Aorta (tissue), 5 donors: ENCODE measurements at regions not wholly inside any gene's neighbourhood (a gene's known extent, or its start where the extent isn't known, plus 50 kb on each side); places are given as distances from the start of the nearest gene placed in this dataset.

Source experiments
- ATAC-seq: fragments of 200-7000 bp; cut with Tn5 transposase; one replicate; pipeline ENCODE4 v1.9.1; 2022; ENCODE audit warnings: moderate library complexity; ENCODE audit not compliant: low FRiP score
- DNase-seq, 2 donors: peaks; one replicate each; pipeline ENCODE4 v3.0.0-alpha.2; 2020
- H3K27ac ChIP-seq, 2 donors: one replicate each; pipeline ENCODE4 v1.5.1; 2013; ENCODE audit warnings: low read length in 2 of 2, mild to moderate bottlenecking in 2 of 2, moderate library complexity in 2 of 2, control low read depth in 1 of 2, inconsistent platforms in 1 of 2, low read depth in 1 of 2
- H3K27me3 ChIP-seq, 2 donors: one replicate each; pipeline ENCODE4 v1.6.1; 2013; ENCODE audit warnings: control low read depth in 1 of 2, low read length in 1 of 2, mild to moderate bottlenecking in 1 of 2, moderate library complexity in 1 of 2; ENCODE audit not compliant: insufficient read depth in 2 of 2, control insufficient read depth in 1 of 2
- H3K36me3 ChIP-seq, 2 donors: one replicate each; pipeline ENCODE4 v1.6.1; 2013; ENCODE audit warnings: control low read depth in 1 of 2, low read length in 1 of 2, mild to moderate bottlenecking in 1 of 2; ENCODE audit not compliant: insufficient read depth in 2 of 2, control insufficient read depth in 1 of 2
- H3K4me1 ChIP-seq, 2 donors: one replicate each; pipeline ENCODE4 v1.6.1; 2013; ENCODE audit warnings: low read length in 2 of 2, control low read depth in 1 of 2, mild to moderate bottlenecking in 1 of 2, moderate library complexity in 1 of 2; ENCODE audit not compliant: insufficient read depth in 2 of 2, control insufficient read depth in 1 of 2
- H3K4me3 ChIP-seq, 2 donors: one replicate each; pipeline ENCODE4 v1.5.1; 2013; ENCODE audit warnings: low read length in 2 of 2, control low read depth in 1 of 2, mild to moderate bottlenecking in 1 of 2
- H3K9me3 ChIP-seq: one replicate; pipeline ENCODE4 v1.6.1; 2013; ENCODE audit warnings: mild to moderate bottlenecking, low read length; ENCODE audit not compliant: control insufficient read depth
- WGBS, 2 donors: extraction: QIAGEN DNeasy Blood & Tissue Kit; methylation state at CpG; one replicate each; pipeline ENCODE4 v1.1.7; 2013; 5-methylcytosine and 5-hydroxymethylcytosine counted together
- intact Hi-C, 2 donors: fragments of 100-400 bp; cut with DNase I; formaldehyde crosslinking; loops; one replicate each; pipeline versions ENCODE4 v1.14.2 to v1.15.0; 2022
- donor health status: healthy with polysubstance abuse.
- donor health status: Bipolar disorder and iron deficiency.
- donor health status: DM: no; HTN: no; CAD: no.
- donor health status: DM: no; HTN: no; CAD: no.
- donor health status: DM: yes; HTN: yes; CAD: no.

GRCh38 chr18:60174832-60175231 lies 197.7 kb downstream of the MC4R start:
- H3K36me3 ChIP-seq: no peaks in the 10 kb centered on the region
- WGBS, 2 donors: 45 to 74% methylated on average over 2 of the region's 2 CpGs
- no peaks in the 10 kb centered on the region for H3K9me3 ChIP-seq
- intact Hi-C loops: no loop called here
- DNase-seq: no peak
- no peaks in the 10 kb centered on the region for H3K4me1 ChIP-seq
- peaks cover 0 to 2% of the 10 kb centered on the region in 2 donors for H3K27me3 ChIP-seq
- H3K4me3 ChIP-seq: no peak overlapping the region
- no peak overlapping the region for H3K27ac ChIP-seq
- no peak for ATAC-seq

GRCh38 chr18:60172030-60172429 lies 200.5 kb downstream of the MC4R start:
- H3K9me3 ChIP-seq: peaks cover 3% of the 10 kb centered on the region

GRCh38 chr18:60163622-60164021 lies 209.0 kb downstream of the MC4R start:
- Histone ChIP-seq H3K9me3 (peaks cover 3% of the 10 kb centered on the region), H3K27me3 (no peaks in the 10 kb centered on the region), H3K4me1 (no peaks in the 10 kb centered on the region), H3K27ac (no peak overlapping the region), H3K36me3 (no peaks in the 10 kb centered on the region), H3K4me3 (no peak overlapping the region)
- intact Hi-C loops: no loop called here
- DNase-seq (no peak), ATAC-seq (no peak)
- 84 to 86% methylated on average over 5 of the region's 5 CpGs for WGBS, 2 donors

More at GRCh38 chr18:60172030-60172429, 200.5 kb downstream of the MC4R start:
- no peak overlapping the region for H3K27ac ChIP-seq
- ATAC-seq (no peak), DNase-seq (no peak)
- no peaks in the 10 kb centered on the region for H3K36me3 ChIP-seq
- no peak overlapping the region for H3K4me3 ChIP-seq
- H3K4me1 ChIP-seq: no peaks in the 10 kb centered on the region
- peaks cover 0 to 2% of the 10 kb centered on the region in 2 donors for H3K27me3 ChIP-seq
- intact Hi-C loops: no loop called here
- 80 to 83% methylated on average over 2 of the region's 2 CpGs for WGBS, 2 donors

GRCh38 chr18:60162388-60162787 lies 210.2 kb downstream of the MC4R start:
- intact Hi-C loops: no loop called here
- DNase-seq: no peak
- Histone ChIP-seq H3K4me3 (no peak overlapping the region), H3K36me3 (no peaks in the 10 kb centered on the region), H3K4me1 (no peaks in the 10 kb centered on the region), H3K9me3 (peaks cover 1% of the 10 kb centered on the region), H3K27me3 (no peaks in the 10 kb centered on the region), H3K27ac (no peak overlapping the region)
- no peak for ATAC-seq

GRCh38 chr18:60157810-60158209 lies 214.8 kb downstream of the MC4R start:
- Histone ChIP-seq H3K4me1 (no peaks in the 10 kb centered on the region), H3K4me3 (no peak overlapping the region), H3K27ac (no peak overlapping the region), H3K9me3 (no peaks in the 10 kb centered on the region), H3K27me3 (no peaks in the 10 kb centered on the region), H3K36me3 (no peaks in the 10 kb centered on the region)
- WGBS, 2 donors: 49 to 51% methylated on average over 3 of the region's 3 CpGs
- ATAC-seq (no peak), DNase-seq (no peak)
- intact Hi-C loops: no loop called here

- Histone ChIP-seq H3K4me3 (no peak overlapping the region), H3K27me3 (no peaks in the 10 kb centered on the region), H3K9me3 (no peaks in the 10 kb centered on the region), H3K36me3 (no peaks in the 10 kb centered on the region), H3K4me1 (no peaks in the 10 kb centered on the region), H3K27ac (no peak overlapping the region)
- intact Hi-C loops: no loop called here
- no peak for ATAC-seq
- WGBS, 2 donors: 41 to 48% methylated on average over 3 of the region's 3 CpGs
- DNase-seq: no peak
Measured at GRCh38 chr18:60153376-60153775, 219.2 kb downstream of the MC4R start.

GRCh38 chr18:60149316-60149715 lies 223.3 kb downstream of the MC4R start:
- ATAC-seq (no peak), DNase-seq (no peak)
- peaks cover 2% of the 10 kb centered on the region for H3K9me3 ChIP-seq
- no peaks in the 10 kb centered on the region for H3K27me3 ChIP-seq
- no peak overlapping the region for H3K4me3 ChIP-seq
- H3K4me1 ChIP-seq: no peaks in the 10 kb centered on the region
- no peaks in the 10 kb centered on the region for H3K36me3 ChIP-seq
- intact Hi-C loops: no loop called here
- H3K27ac ChIP-seq: no peak overlapping the region
- WGBS, 2 donors: 96 to 97% methylated on average over 5 of the region's 5 CpGs

- Histone ChIP-seq H3K4me3 (no peak overlapping the region), H3K4me1 (no peaks in the 10 kb centered on the region), H3K9me3 (peaks cover 2% of the 10 kb centered on the region), H3K27me3 (no peaks in the 10 kb centered on the region), H3K27ac (no peak overlapping the region), H3K36me3 (no peaks in the 10 kb centered on the region)
- intact Hi-C loops: no loop called here
- DNase-seq (no peak), ATAC-seq (no peak)
- 36 to 41% methylated on average over 5 of the region's 5 CpGs for WGBS, 2 donors
Measured at GRCh38 chr18:60147323-60147722, 225.3 kb downstream of the MC4R start.

- Histone ChIP-seq H3K27ac (no peak overlapping the region), H3K4me3 (no peak overlapping the region), H3K27me3 (no peaks in the 10 kb centered on the region), H3K36me3 (no peaks in the 10 kb centered on the region), H3K9me3 (peaks cover 2% of the 10 kb centered on the region), H3K4me1 (no peaks in the 10 kb centered on the region)
- 81 to 84% methylated on average over 11 of the region's 11 CpGs for WGBS, 2 donors
- ATAC-seq: no peak
- no peak for DNase-seq
- intact Hi-C loops: no loop called here
Measured at GRCh38 chr18:60146220-60146960, 226.2 kb downstream of the MC4R start.
